HCT116 (cell line): ENCODE measurements at regions not wholly inside any gene's neighbourhood (a gene's known extent, or its start where the extent isn't known, plus 50 kb on each side); places are given as distances from the start of the nearest gene placed in this dataset.

ENCODE experiments used
- CTCF ChIP-seq, 3 experiments: fragments of 200-600 bp in 1 of 3; sonication (generic) in 1 of 3; IDR thresholded peaks in 2 of 3; conservative IDR thresholded peaks in 1 of 3; 2 replicates each; pipeline ENCODE4 v1.5.1; 2012 to 2017; ENCODE audit warnings: low read depth in 2 of 3, low read length in 2 of 3, antibody characterized with exemption in 1 of 3, borderline replicate concordance in 1 of 3, control low read depth in 1 of 3, mild to moderate bottlenecking in 1 of 3, mixed read lengths in 1 of 3, mixed run types in 1 of 3, moderate library complexity in 1 of 3; ENCODE audit not compliant: insufficient read depth in 1 of 3
- EZH2 ChIP-seq: fragments of 200-600 bp; sonication (generic); IDR thresholded peaks from 2 replicates; pipeline ENCODE4 v1.6.1; 2017; ENCODE audit warnings: antibody characterized with exemption, mixed run types
- YY1 ChIP-seq: IDR thresholded peaks from 2 replicates; pipeline ENCODE4 v1.6.1; 2011; ENCODE audit warnings: low read length, low read depth, moderate library complexity, mild to moderate bottlenecking; ENCODE audit not compliant: insufficient replicate concordance; ENCODE audit errors: extremely low read depth
- ZBTB33 ChIP-seq: IDR thresholded peaks from 2 replicates; pipeline ENCODE4 v1.6.1; 2011; ENCODE audit warnings: mild to moderate bottlenecking, low read length, moderate library complexity; ENCODE audit not compliant: insufficient replicate concordance; ENCODE audit errors: extremely low read depth

DNA sequence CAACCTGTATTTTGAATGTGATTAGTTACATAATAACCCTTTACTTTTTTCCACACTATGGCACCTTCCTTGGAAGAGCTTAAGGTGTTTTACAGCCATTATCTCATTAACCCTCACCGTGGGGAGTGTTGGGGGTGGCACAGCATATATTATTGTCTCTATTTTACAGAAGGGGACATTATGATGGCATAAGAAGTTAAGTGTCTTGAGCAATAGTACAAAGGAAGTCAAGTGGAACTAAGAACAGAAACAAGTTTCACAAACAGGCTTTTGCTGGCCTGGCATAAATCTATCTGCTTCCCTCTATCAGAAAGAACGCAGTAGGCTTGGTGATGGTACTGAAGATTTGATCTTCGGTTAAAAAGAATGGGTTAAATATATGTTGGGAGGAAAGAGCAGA is 169.7 kb upstream of the OTX2 start:
- TF ChIP-seq YY1: no peak
- TF ChIP-seq ZBTB33: no peak
- no peak for TF ChIP-seq EZH2
- TF ChIP-seq CTCF (IDR thresholded peaks at IDR 0.05 in 2 of 3, conservative IDR thresholded peaks at IDR 0.05 in 1 of 3; ENCODE audit: borderline replicate concordance in 1 of 3, insufficient read depth in 1 of 3, low read depth in 2 of 3, low read length in 2 of 3): no peak
